EH (cell line): ENCODE measurements at regions not wholly inside any gene's neighbourhood (a gene's known extent, or its start where the extent isn't known, plus 50 kb on each side); places are given as distances from the start of the nearest gene placed in this dataset.

Source experiments
- DNase-seq: peaks from one replicate; pipeline ENCODE4 v3.0.0-alpha.2; 2015; ENCODE audit warnings: low read depth

DNA sequence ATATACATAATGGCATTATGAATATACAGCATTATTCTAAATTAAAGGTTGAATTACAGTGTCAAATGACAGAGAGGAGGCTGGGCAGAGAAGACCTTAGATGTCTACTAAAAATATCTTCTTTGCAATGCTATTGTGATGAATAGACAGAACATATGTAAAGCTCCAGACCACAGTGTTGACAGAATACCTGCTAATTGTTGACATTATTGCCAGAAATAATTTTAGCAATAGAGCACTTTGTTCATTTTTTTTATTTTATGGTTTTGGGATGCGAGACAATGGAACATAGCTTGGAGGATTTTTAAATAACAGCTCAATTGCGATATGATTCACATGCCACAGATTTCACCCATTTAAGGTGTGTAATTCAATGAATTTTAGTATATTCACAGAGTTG lies 508.8 kb downstream of the PSAT1 start:
- DNase-seq = no peak

DNA sequence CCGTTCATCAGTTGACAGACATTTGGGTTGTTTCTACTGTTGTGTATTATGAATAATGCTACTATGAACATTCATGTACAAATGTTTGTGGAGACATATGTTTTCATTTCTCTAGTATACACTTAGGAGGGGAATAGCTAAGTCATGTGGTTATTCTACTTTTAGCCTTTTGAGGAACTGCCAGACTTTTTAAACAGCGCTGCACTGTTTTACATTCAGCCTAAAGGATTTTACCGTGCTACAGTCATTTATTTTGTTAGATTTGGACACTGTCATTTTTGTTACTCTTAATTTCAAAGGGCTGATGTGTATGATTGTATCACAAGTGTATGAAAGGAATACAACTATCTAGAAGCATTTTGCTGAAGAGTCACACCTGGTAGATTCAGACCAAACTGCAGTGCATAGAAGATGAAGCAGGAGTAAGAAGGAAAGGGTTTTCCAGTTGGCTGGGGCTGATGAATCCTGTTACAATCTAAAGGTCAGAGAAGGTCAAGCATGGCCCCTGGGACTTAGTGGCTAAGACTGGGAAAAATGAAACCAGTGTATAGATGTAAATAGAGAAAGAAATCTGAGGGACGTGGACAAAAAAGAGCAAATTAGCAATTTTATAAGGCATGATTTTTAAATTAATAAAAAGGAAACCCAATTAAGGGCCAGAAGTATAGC lies 509.7 kb downstream of the PSAT1 start:
- peak; percentile 27 for DNase-seq

DNA sequence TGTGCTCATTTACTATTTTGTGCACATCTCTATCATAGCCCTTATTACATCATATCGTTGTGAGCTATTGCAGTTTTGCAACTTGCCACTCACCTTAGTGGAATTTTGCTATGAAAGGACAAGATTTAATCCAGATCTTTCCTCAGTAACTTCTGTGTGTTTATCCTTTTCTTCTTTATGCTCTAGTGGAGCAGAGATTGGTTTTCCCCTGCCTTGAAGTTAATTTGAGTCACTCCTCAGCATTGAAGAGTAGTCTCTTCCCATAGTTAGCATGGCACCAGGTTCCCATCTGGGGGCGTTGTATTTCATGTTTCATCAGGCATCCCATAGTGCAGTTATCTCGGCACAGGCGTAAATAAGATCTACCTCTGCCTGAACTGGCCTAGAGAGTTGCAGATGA lies 510.4 kb downstream of the PSAT1 start:
- no peak for DNase-seq

DNA sequence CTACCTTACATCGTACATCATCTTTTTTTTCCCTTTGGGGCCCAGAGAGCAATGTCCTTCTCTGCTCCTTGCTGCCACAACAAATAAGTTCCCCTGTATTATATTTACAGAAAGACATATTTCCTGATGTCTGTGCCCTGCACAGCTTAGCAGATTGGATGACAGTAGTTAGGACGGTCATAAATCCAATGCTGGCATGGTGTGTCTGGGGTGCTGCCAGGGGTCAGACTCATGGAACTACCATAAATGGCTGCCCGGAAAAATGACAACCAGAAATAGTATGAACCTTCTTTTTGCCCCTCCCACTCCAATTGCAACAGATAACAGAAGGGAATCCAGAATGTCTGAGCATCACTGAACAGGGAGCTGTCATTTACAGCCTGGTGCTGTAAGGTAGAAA lies 511.1 kb downstream of the PSAT1 start:
- no peak for DNase-seq

DNA sequence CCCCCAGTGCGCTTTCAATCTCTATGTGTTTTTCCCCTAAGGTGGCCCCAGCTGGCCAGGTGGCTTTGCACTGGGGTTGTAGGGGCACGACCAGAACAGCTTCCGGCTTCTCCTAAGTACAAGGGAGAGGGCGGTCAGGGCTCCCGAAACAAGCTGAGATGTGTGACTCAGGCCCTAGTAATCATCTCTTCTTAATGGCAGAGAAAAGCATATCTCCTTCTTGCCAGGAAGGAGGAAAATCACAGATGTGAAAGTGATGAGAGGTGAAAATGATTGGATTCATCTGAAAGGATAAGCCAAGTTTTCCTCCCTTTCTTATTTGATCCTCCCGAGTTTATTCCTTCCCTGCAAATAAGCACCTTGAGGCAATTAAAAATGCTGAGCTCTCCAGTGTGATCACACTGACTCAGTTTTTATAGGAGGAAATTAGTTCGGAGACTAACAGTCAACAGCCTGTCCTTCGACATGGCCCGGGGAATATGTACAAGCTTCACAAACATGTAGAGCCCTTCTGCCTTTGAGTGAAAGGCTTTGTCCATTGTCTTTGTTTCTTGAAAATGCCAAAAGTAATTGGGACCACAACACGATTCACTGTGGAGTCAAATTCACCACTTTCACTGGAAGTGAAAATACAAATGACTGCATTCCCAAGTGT lies 514.8 kb downstream of the PSAT1 start:
- DNase-seq = peak; percentile 81

DNA sequence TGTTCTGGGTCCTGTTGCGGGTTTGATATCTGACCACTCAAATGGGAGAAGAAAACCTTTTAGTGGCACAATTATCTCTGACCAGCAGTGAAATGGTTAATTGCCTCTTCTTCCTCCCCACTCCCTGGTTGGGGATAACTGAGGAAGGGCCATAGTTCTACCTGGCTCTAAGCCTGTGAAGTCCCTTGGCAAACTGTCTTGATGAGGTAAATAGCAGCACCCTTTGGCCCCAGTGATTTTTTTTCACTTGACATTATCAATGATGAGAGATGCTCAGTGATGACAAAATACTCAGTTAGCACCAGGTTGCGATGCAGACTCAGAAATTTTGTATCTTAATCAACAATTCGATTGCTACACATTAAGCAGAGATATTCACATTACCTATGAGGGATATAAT lies 515.7 kb downstream of the PSAT1 start:
- DNase-seq = no peak

DNA sequence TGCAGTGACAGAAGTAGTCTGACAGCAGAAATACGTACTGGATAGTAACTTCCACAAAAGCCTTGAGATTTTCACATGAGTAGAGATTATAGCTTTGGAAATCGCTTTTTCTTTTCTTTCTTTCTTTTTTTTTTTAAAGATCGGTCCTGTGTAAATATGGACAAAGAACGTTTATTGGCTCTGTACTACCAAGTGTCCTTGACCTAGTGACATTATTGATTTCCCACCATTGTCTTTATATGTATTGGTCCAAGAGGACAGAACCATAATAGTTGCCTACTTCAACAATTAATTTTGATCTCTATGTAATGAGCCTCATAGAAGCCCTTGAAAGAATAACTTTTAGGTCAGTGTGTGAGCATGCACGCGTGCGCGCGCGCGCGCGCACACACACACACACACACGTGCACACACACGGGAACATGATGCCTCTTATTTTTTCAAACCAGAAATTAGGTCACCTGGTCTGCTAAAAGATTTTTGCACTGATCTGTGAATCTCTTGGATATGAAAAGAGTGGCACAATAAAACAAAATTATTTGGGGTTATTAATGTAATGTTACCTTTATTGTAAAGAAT lies 516.8 kb downstream of the PSAT1 start:
- no peak for DNase-seq

DNA sequence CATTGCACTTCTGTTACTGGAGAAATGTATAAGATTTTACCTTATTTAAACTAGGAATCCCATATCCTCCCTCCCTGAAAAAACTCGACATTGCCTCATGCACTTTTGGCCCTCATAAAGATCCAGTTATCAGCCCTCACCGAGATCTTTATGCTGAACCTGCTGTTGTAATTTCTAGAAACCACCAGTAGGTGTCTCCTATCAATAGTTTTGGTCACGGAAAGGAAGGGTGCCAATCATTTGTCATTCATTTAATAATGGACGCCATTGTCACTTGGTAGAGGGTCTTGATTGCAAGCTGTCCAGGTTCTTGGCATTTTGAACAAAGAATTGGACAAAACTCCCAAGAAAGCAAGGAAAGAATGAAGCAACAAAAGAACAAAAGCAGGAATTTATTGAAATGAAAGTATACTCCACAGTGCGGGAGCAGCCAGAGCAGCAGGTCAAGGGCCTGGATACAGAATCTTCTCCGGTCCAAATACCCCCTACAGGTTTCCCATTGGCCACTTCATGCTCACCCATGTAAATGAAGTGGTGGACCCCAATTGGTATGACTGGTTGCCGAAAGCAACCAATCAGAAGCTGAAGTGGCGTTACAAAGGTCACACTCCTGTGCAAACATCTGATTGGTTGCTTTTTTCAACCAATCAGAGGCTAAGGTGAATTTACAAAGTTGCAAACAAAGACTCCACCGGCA lies 524.3 kb downstream of the PSAT1 start:
- peak; percentile 51 for DNase-seq

DNA sequence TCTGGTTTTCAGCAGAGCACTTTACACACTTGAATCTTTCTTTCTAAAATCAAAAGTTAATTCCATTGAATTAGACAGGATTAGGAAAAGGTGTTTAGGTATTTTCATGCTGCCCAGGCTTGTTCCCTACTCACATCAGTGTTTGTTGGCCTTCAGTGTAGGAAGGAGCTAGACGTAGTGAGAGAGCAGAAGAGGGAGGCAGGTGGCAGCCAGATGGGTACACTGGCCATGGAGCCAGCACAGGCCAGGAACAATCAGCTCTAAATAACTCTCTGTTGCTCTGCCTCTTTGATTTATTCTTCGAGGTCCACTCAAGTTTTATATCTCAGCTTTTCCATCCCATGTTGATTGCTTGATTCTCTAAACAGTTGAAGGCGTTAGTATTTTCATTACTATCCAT lies 529.6 kb downstream of the PSAT1 start:
- no peak for DNase-seq

DNA sequence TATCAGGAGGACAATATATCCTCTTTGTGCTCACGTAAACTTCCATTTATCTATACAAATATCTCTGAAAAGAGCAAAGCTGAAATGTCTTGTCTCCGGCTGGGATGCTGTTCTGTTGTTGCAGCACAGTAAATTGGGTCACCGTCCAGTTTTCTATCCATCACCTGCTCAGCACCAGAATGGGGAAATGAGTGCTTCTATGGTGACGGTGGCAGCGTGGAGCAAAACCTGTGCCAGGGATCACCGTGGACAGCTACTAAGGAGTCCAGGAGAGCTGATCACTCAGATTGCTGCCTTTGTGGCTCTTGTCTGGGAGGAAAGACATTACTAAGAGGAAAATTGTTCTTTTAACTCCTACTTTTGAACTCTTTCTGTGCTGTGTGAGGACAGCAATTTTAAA lies 531.6 kb downstream of the PSAT1 start:
- DNase-seq = no peak

DNA sequence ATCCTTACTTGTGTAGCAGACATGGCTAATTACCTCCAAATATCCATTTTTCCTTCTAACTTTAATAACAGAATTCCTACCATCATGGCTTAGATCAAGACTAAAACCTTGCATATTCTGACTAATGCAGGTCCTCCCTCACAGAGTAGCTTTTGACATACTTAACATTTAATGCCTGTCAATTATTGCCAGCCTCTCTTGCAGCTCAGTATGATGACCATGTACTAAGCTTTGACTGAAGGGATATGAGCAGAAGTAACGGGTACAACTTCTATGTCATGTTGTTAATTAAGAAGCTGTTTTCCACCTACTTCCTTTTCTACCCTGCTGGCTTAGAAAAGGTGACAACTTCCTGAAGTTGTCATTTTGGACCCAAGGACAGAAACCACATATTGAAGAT lies 533.4 kb downstream of the PSAT1 start:
- no peak for DNase-seq

DNA sequence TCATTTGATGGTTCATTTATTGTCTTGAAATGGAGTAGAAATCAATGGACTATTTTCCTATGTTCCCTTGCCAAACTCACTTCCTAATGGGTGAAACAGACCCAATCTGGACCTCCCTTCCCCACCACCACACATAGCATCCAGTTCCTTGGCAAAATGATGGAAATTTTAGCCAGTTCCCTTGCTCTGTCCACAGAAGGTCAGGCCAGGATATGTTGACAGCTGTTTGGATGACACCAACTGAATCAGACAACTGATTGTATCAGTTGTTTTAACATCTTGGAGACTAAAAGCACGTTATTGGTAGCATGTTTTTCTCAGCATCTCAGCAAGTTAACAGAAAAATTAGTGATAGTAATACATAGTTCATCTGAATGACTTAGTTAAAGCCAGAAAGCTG lies 534.8 kb downstream of the PSAT1 start:
- peak; percentile 59 for DNase-seq

DNA sequence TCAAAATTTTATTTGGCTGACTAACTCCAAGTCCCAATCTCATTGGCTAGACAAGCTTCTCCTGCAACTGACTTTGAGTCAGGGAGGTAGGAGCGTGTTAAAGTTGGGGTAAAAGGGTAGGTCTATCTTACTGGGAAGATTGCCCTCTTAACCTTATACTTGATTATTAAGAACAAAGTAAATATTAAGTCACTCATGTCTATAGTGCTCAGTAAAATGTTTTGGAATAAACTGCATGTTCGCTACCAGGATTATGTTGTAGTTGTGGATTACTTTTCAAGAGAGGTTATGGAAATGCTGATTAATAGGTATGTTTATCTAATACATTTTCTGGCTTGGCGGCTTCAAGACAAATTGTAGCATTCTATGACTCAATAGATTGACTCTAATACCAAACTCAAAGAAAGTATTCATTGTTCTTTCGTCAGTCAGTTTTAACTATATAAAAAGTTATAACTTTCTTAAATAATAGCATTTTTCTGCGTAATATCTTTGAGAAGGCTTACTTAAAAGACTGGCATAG lies 539.1 kb downstream of the PSAT1 start:
- no peak for DNase-seq

DNA sequence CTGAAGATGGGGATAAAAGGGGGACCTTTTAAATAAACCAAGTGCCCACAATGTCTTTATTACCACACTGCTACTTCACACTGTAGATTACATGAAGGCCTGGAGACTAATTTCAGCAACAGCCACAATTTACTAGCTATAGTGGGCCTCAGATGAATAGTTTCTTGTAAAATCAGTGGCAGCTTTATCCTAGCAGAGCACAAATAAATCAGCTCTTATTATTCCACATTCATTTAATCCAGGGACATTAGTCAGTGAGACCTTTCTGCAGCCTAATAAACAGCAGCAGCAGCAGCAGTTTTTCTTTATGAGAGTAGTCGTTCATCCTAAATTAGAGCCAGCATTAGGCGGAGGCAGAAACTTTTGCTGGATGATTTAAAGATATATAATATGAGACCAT lies 542.3 kb downstream of the PSAT1 start:
- no peak for DNase-seq

DNA sequence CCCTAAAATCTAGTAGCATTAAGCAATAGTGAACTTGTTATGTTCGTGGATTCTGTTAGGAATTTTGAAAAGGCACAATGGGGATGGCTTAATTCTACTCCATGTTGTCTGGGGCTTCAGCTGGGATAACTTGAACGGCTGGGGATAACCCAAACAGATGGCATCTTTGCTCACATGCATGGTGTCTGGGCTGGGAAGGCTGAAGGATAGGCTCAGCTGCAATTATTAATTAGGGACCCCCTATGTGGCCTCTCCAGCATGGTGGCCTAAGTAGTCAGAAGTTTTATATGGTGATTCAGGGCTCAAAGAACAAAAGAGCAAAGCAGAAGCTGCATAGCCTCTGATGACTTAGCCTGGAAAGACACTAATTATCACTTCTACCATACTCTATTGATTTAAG lies 551.1 kb downstream of the PSAT1 start:
- DNase-seq = no peak

DNA sequence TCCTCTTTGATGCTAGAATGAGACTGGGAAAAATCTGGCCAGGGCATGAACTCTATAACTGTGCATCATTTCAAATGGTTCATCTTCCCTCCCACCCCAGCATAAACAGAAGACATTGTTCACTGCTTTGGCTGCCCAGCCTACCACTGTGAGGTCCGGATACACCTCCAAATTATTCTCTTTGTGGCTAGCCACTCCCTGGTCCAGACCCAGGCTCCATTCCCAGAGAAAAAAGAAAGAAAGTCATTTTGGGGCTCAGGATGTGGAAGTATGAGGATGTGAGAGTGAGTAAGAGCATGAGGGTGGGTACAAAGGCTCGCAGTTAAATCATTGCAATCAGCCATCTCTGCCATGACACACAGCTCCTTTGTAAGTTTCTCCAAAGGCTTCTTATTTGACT lies 559.2 kb downstream of the PSAT1 start:
- peak; percentile 53 for DNase-seq

DNA sequence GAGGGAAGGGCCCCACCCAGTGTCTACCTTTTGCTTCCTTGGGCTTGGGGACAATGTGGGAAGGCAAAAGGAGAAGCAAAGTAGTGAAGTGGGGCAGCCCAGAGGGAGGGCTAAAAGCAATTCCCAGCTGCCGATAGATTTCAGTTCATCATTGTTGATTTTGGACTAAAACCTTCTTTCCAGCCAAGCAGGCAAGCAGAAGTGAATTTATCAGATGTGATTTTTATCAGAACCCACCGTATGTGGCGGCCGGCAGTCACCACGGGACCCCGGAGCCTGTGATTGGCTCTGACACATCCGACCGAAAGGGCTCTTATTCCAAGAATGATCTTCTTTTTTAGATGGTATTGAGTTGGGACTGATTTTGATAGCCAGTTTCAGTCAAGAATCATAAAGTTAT lies 559.9 kb downstream of the PSAT1 start:
- DNase-seq = no peak

DNA sequence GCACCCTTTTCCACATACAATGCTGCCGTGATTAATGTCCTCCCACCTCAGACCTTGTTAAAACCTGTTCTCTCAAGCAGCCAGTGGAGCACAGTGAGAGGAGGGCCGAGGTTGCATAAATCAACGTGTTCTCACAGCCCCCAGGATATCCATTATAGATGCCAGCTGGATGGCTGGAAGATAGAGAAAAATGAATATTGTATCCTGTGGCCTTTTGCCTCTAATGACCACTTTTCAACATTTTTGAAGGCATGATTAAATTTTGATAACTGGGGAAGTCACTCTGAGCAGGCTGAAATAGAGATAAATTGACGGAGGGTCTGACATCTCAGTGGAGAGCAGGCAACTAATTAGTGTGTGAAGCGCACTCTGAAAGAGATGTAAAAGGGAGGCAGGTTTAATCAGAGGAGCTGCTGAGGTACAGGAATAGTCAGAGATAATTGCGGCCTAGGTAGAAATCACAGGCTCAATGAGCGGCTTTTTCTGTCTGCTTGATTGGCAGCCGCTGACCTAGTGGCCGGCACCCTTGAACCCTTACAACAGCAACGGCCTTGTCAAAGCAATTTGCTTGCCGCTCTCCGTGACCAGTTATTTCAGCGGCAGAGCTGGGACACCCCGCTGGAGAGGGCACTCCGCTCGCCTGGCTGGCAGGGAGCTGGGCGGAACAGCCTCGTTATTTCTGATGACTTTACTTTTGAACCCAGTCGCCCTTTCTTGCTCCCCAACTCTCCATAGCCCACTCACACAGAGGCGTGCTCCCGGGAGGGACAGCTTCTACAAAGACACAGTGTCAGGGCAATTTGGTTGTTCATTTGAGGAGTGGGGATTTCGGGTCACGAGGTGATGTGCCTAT lies 560.7 kb downstream of the PSAT1 start:
- no peak for DNase-seq

DNA sequence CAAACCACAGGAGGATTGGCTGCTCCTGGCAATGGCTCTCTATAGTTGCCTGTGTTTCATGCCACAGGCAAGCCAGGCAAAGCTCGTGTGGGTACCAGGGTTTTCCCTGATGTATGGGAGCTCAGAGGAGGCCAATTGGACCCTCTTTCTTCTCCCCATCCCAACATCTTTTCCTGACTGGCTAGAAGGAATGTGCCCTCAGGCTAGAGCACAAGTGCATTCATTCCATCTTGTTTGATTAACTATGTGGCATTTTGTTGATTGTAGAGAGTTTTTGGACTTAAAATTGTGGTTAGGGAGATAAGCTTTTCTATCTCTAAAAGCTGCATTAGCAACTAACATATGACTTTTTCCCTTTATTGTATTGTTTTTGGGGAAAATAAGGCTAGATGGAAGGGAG lies 561.3 kb downstream of the PSAT1 start:
- peak; percentile 75 for DNase-seq

DNA sequence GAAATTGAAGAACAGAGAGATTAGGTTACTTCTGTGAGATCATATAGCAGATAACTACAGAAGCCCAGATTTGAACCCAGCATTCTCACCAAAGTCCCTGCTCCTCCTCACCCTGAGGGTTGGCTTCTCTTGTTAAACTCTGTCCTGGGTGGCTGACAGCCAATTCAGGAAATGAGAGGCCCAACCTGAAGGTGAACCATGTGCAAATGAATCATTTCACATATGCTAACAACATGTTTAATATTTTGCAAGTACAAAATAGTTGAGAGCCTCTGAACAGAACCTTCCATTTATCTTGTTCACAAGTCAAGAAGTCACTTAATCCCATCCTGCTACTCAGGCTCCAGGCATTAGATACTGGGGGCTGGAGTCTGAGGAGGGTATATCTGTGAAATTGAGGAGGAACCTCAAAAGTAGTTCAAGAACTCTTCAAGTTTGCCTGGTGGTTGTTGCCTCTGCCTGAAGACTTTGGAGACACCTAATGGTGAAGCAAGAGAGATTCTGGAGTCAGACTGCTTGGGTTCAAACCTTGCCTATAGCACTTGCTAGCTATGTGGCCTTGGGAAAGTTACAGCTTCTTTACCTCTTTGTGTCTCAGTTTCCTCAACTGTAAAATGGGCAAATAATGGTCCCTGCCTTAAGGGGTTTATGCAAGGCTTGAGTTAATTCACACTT lies 564.0 kb downstream of the PSAT1 start:
- DNase-seq = peak; percentile 76

DNA sequence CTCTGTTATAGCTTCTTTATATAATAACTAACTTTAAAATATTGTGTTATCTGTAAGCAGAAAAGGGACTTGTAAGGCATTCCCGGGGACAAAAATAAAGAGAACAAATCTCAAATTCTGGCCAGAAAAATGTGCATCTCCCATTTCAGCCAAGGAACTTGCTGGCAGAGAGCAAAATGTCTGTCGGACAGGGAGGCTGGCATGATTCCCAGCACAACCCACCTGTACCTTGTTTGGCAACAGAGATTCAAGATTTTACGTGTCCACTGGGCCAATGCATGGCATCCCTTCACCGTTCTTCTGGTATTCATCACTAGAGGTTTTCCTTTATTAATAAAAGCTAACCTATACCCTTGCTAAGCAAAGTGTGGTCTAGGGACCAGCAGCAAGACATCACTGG lies 566.6 kb downstream of the PSAT1 start:
- DNase-seq = peak; percentile 12
